ENCODE measurements at regions not wholly inside any gene's neighbourhood (a gene's known extent, or its start where the extent isn't known, plus 50 kb on each side); places are given as distances from the start of the nearest gene placed in this dataset.

DNA sequence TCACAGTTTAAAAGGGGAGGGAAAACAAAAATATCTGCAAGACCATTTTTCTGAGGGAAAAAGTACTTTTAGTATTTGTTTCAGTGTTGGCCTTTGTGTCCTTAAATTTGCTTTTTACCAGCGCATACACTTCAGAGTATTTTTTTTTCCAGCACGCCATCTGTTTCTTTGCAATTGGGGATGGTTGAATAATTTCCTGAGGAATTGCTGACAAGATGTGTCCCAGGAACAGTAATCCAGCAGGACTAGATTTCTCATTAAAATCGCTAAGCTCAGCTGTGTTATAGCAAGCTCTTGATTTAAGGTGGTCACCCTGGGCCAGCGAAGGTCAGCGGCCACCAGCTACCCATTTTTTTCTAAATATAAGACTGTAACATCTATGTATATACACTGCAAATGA, 156.9 kb upstream of the RHOBTB1 start:
- WGBS: 67% methylated on average over 5 of the region's 5 CpGs
- peaks cover 6% of the 10 kb centered on the region for H3K4me1 ChIP-seq
- H3K27me3 ChIP-seq: no peaks in the 10 kb centered on the region
- H3K27ac ChIP-seq: no peak overlapping the region
- no peak overlapping the region for H3K4me3 ChIP-seq
- DNase-seq (ENCODE audit: low spot score in 2 of 2): no peak
- TF ChIP-seq POLR2A (IDR thresholded peaks at IDR 0.05) (no peak), EP300 (IDR thresholded peaks at IDR 0.05) (no peak), POLR2AphosphoS5 (IDR thresholded peaks at IDR 0.05) (no peak)
- no peaks in the 10 kb centered on the region for H3K36me3 ChIP-seq
- H3K9me3 ChIP-seq: no peaks in the 10 kb centered on the region

DNA sequence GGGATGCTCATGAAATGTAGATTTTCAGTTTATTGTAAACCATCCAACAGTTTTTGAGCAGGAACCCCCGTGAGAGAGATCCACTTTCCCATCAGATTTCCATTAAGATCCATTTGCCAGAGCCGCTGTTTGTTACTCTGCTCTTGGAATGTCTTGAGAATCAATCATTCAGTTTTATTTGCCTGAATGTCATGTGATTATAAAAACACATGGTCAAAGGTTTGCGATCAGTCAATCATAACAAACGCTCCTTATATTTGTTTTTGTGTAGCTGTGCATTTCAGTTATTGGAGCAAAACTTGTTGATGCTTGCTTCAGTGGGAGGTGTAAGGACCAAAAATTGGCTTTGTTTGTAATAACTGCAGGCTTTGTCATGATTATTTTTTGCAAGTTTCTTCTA, 155.8 kb upstream of the RHOBTB1 start:
- TF ChIP-seq CTCF (IDR thresholded peaks at IDR 0.05) (no peak), EP300 (IDR thresholded peaks at IDR 0.05) (no peak), POLR2A (IDR thresholded peaks at IDR 0.05) (no peak), POLR2AphosphoS5 (IDR thresholded peaks at IDR 0.05) (no peak)
- H3K36me3 ChIP-seq: no peaks in the 10 kb centered on the region
- no peak overlapping the region for H3K27ac ChIP-seq
- 37% methylated on average over 4 of the region's 4 CpGs for WGBS
- H3K9me3 ChIP-seq: no peaks in the 10 kb centered on the region
- H3K4me3 ChIP-seq: no peak overlapping the region
- DNase-seq (ENCODE audit: low spot score in 2 of 2): no peak
- peaks cover 6% of the 10 kb centered on the region for H3K4me1 ChIP-seq
- no peaks in the 10 kb centered on the region for H3K27me3 ChIP-seq

- DNase-seq (ENCODE audit: low spot score in 2 of 2): no peak
- H3K4me3 ChIP-seq: no peak overlapping the region
- peaks cover 6% of the 10 kb centered on the region for H3K4me1 ChIP-seq
- no peaks in the 10 kb centered on the region for H3K27me3 ChIP-seq
- 36% methylated on average over 1 of the region's 1 CpG for WGBS
- TF ChIP-seq EP300 (IDR thresholded peaks at IDR 0.05) (no peak), POLR2AphosphoS5 (IDR thresholded peaks at IDR 0.05) (no peak), CTCF (IDR thresholded peaks at IDR 0.05) (no peak), POLR2A (IDR thresholded peaks at IDR 0.05) (no peak)
- H3K9me3 ChIP-seq: no peaks in the 10 kb centered on the region
- H3K27ac ChIP-seq: no peak overlapping the region
- H3K36me3 ChIP-seq: no peaks in the 10 kb centered on the region
Measured at GRCh38 chr10:61098966-61099365, 155.0 kb upstream of the RHOBTB1 start.

DNA sequence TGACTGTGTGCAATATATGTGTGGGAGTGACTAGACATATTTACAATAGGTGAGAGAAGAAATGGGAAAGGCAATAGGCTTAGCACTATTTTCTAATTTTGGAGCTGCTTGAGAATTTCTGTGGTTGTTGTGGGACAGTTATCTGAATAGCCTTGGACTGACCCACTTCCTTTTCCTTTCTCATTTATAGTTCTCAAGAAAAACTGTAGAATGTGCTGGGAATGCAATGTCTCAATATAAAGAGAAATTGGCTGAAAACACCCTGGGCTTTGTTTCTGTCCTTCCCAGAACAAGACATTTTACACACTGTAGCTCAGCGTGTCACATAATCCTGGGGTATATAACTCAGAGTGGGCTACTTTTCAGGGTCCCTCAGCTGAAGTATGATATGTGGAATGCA, 153.0 kb upstream of the RHOBTB1 start:
- H3K4me3 ChIP-seq: no peak overlapping the region
- TF ChIP-seq POLR2A (IDR thresholded peaks at IDR 0.05) (no peak), POLR2AphosphoS5 (IDR thresholded peaks at IDR 0.05) (no peak), CTCF (IDR thresholded peaks at IDR 0.05) (no peak), EP300 (IDR thresholded peaks at IDR 0.05) (no peak)
- H3K4me1 ChIP-seq: peaks cover 6% of the 10 kb centered on the region
- H3K36me3 ChIP-seq: no peaks in the 10 kb centered on the region
- WGBS: 89% methylated on average over 1 of the region's 1 CpG
- H3K9me3 ChIP-seq: no peaks in the 10 kb centered on the region
- no peak for DNase-seq (ENCODE audit: low spot score in 2 of 2)
- H3K27ac ChIP-seq: no peak overlapping the region
- H3K27me3 ChIP-seq: no peaks in the 10 kb centered on the region

DNA sequence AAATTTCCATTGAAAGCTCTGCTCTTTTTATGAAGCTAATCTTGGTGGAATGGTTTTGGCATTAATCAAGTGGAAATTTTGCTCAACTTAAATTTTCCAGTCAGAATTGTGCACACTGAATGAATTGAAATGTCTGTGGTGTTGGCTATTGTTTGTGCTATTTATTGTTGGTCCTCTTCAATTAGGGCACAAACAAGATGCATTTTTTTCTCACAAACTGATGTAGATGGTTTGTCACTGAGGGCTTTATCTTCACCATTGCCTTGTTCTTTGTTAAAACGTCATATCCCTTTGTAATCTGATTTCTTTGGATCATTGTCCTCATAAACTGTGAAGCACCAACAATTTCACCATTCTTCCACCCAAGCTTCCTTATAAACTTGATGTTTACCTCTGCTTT, 152.1 kb upstream of the RHOBTB1 start:
- H3K27ac ChIP-seq: no peak overlapping the region
- H3K36me3 ChIP-seq: no peaks in the 10 kb centered on the region
- 76% methylated on average over 1 of the region's 1 CpG for WGBS
- DNase-seq (ENCODE audit: low spot score in 2 of 2): no peak
- H3K4me3 ChIP-seq: no peak overlapping the region
- H3K4me1 ChIP-seq: peaks cover 6% of the 10 kb centered on the region
- no peaks in the 10 kb centered on the region for H3K27me3 ChIP-seq
- TF ChIP-seq CTCF (IDR thresholded peaks at IDR 0.05) (no peak), EP300 (IDR thresholded peaks at IDR 0.05) (no peak), POLR2AphosphoS5 (IDR thresholded peaks at IDR 0.05) (no peak), POLR2A (IDR thresholded peaks at IDR 0.05) (no peak)
- H3K9me3 ChIP-seq: no peaks in the 10 kb centered on the region

DNA sequence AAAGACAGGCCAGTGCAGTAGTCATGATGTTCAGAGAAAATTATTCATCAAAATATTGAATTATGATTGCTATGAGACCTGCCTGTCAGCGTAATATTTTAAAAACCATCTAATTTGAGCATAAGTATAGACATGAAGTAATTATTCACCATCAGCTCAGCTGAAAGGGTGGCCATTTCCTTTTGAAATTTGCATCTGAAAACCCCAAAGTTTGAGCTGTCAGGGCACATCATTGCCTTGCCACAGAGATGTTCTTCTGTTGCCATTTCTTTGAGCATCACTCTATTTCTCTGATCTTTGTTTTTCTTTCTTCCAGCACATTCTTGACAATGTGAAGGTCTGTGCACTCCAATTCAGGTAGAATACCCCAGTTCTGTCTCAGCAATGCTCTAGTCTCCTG, 147.5 kb upstream of the RHOBTB1 start:
- TF ChIP-seq POLR2A (IDR thresholded peaks at IDR 0.05) (no peak), POLR2AphosphoS5 (IDR thresholded peaks at IDR 0.05) (no peak), EP300 (IDR thresholded peaks at IDR 0.05) (no peak), CTCF (IDR thresholded peaks at IDR 0.05) (no peak)
- Histone ChIP-seq H3K4me3 (no peak overlapping the region), H3K9me3 (no peaks in the 10 kb centered on the region), H3K4me1 (no peaks in the 10 kb centered on the region), H3K27me3 (no peaks in the 10 kb centered on the region), H3K27ac (no peak overlapping the region), H3K36me3 (no peaks in the 10 kb centered on the region)
- no peak for DNase-seq (ENCODE audit: low spot score in 2 of 2)
- WGBS: 93% methylated on average over 1 of the region's 1 CpG

Measured in suprapubic skin (tissue), 4 donors.